Gastrocnemius medialis (tissue), 4 donors: ENCODE measurements at regions not wholly inside any gene's neighbourhood (a gene's known extent, or its start where the extent isn't known, plus 50 kb on each side); places are given as distances from the start of the nearest gene placed in this dataset.

Experiments
- ATAC-seq, 2 donors: fragments of 150-250 bp; one replicate each; pipeline ENCODE4 v1.9.1; 2016
- DNase-seq, 2 donors: peaks; one replicate each; pipeline ENCODE4 v3.0.0-alpha.2; 2019
- H3K27ac ChIP-seq, 4 donors: fragments of 200-600 bp; sonication (generic); 1 replicate in 1 of 4; 2 replicates in 3 of 4; pipeline ENCODE4 v1.5.1; 2016 to 2018; ENCODE audit warnings: mild to moderate bottlenecking in 2 of 4, moderate library complexity in 1 of 4
- H3K27me3 ChIP-seq, 3 donors: fragments of 200-600 bp; sonication (generic) in 2 of 3; 1 replicate in 1 of 3; 2 replicates in 2 of 3; pipeline versions ENCODE4 v1.5.1 to v1.6.0; 2016 to 2019; ENCODE audit warnings: mild to moderate bottlenecking in 1 of 3, moderate library complexity in 1 of 3
- H3K36me3 ChIP-seq, 2 donors: fragments of 200-600 bp; sonication (generic) in 1 of 2; one replicate each; pipeline ENCODE4 v1.5.1; 2017 to 2018
- H3K4me1 ChIP-seq, 2 donors: fragments of 200-600 bp; sonication (generic) in 1 of 2; one replicate each; pipeline ENCODE4 v1.5.1; 2016 to 2017; ENCODE audit warnings: mild to moderate bottlenecking in 2 of 2
- H3K4me3 ChIP-seq, 4 donors: fragments of 200-600 bp; sonication (generic) in 3 of 4; 1 replicate in 1 of 4; 2 replicates in 3 of 4; pipeline ENCODE4 v1.5.1; 2016 to 2019; ENCODE audit warnings: mild to moderate bottlenecking in 2 of 4
- H3K9me3 ChIP-seq, 3 donors: fragments of 200-600 bp; sonication (generic) in 2 of 3; 1 replicate in 1 of 3; 2 replicates in 2 of 3; pipeline ENCODE4 v1.5.1; 2016 to 2019
- CTCF ChIP-seq, 5 experiments: fragments of 450-650 bp in 3 of 5; fragments of 200-600 bp in 2 of 5; sonication (generic) in 2 of 5; IDR thresholded peaks in 4 of 5; conservative IDR thresholded peaks in 1 of 5; 1 replicate in 4 of 5; 2 replicates in 1 of 5; pipeline ENCODE4 v1.5.1; 2016 to 2019; ENCODE audit warnings: antibody characterized with exemption in 5 of 5, mild to moderate bottlenecking in 3 of 5, moderate library complexity in 3 of 5
- POLR2A ChIP-seq, 2 donors: fragments of 450-650 bp; IDR thresholded peaks; one replicate each; pipeline ENCODE4 v1.6.1; 2017; ENCODE audit warnings: antibody characterized with exemption in 2 of 2, mild to moderate bottlenecking in 2 of 2, moderate library complexity in 2 of 2
- in situ Hi-C, 4 donors: fragments of 200-750 bp; cut with MboI; loops; one replicate each; pipeline versions ENCODE4 v1.15.0 to v1.8.0; 2017; ENCODE audit warnings: low sequenced_read_pairs in 4 of 4
- intact Hi-C: fragments of 100-400 bp; cut with DNase I; formaldehyde crosslinking; loops from one replicate; pipeline ENCODE4 v1.15.1; 2023; ENCODE audit warnings: low total_unique reads

GRCh38 chr9:16033921-16034691 lies 481.3 kb downstream of the CCDC171 start:
- intact Hi-C loops = no loop called here
- no peak overlapping the region for H3K4me3 ChIP-seq
- H3K27ac ChIP-seq = no peak overlapping the region
- DNase-seq (no peak), ATAC-seq (no peak)
- no peaks in the 10 kb centered on the region for H3K9me3 ChIP-seq
- TF ChIP-seq POLR2A (IDR thresholded peaks at IDR 0.05) (no peak), CTCF (IDR thresholded peaks at IDR 0.05 in 4 of 5, conservative IDR thresholded peaks at IDR 0.05 in 1 of 5) (no peak)
- no peaks in the 10 kb centered on the region for H3K4me1 ChIP-seq
- no peaks in the 10 kb centered on the region for H3K27me3 ChIP-seq
- H3K36me3 ChIP-seq = no peaks in the 10 kb centered on the region
- in situ Hi-C loops = no loop called here

GRCh38 chr9:16039218-16039987 lies 486.6 kb downstream of the CCDC171 start:
- Histone ChIP-seq H3K4me3 (no peak overlapping the region), H3K27me3 (no peaks in the 10 kb centered on the region), H3K9me3 (no peaks in the 10 kb centered on the region), H3K36me3 (no peaks in the 10 kb centered on the region), H3K4me1 (no peaks in the 10 kb centered on the region), H3K27ac (no peak overlapping the region)
- no peak for ATAC-seq
- no peak for DNase-seq
- intact Hi-C loops = no loop called here
- TF ChIP-seq POLR2A (IDR thresholded peaks at IDR 0.05) = no peak
- no peak for TF ChIP-seq CTCF (IDR thresholded peaks at IDR 0.05 in 4 of 5, conservative IDR thresholded peaks at IDR 0.05 in 1 of 5)
- in situ Hi-C loops = no loop called here

GRCh38 chr9:16039988-16040761 lies 487.3 kb downstream of the CCDC171 start:
- Histone ChIP-seq H3K27me3 (no peaks in the 10 kb centered on the region), H3K4me1 (no peaks in the 10 kb centered on the region), H3K36me3 (no peaks in the 10 kb centered on the region), H3K27ac (no peak overlapping the region), H3K9me3 (no peaks in the 10 kb centered on the region), H3K4me3 (no peak overlapping the region)
- DNase-seq (no peak), ATAC-seq (no peak)
- in situ Hi-C loops (no loop called here), intact Hi-C loops (no loop called here)
- TF ChIP-seq POLR2A (IDR thresholded peaks at IDR 0.05) (no peak), CTCF (IDR thresholded peaks at IDR 0.05 in 4 of 5, conservative IDR thresholded peaks at IDR 0.05 in 1 of 5) (no peak)

GRCh38 chr9:16043756-16044578 lies 491.1 kb downstream of the CCDC171 start:
- intact Hi-C loops (no loop called here), in situ Hi-C loops (no loop called here)
- Histone ChIP-seq H3K27ac (no peak overlapping the region), H3K27me3 (no peaks in the 10 kb centered on the region), H3K9me3 (no peaks in the 10 kb centered on the region), H3K4me3 (no peak overlapping the region), H3K36me3 (no peaks in the 10 kb centered on the region), H3K4me1 (no peaks in the 10 kb centered on the region)
- TF ChIP-seq POLR2A (IDR thresholded peaks at IDR 0.05) (no peak), CTCF (IDR thresholded peaks at IDR 0.05 in 4 of 5, conservative IDR thresholded peaks at IDR 0.05 in 1 of 5) (no peak)
- ATAC-seq = no peak
- no peak for DNase-seq
